Thoracic aorta (tissue), 2 donors: ENCODE measurements at regions not wholly inside any gene's neighbourhood (a gene's known extent, or its start where the extent isn't known, plus 50 kb on each side); places are given as distances from the start of the nearest gene placed in this dataset.

Experiments
- ATAC-seq: fragments of 150-250 bp; one replicate; pipeline ENCODE4 v1.8.0; 2017; ENCODE audit warnings: low read depth; ENCODE audit not compliant: insufficient number of reproducible peaks, low FRiP score
- DNase-seq: peaks from one replicate; pipeline ENCODE4 v3.0.0-alpha.2; 2020; ENCODE audit warnings: low spot score
- H3K27ac ChIP-seq, 2 donors: fragments of 200-600 bp; sonication (generic); 1 replicate in 1 of 2; 2 replicates in 1 of 2; pipeline ENCODE4 v1.5.1; 2016; ENCODE audit warnings: mild to moderate bottlenecking in 2 of 2, moderate library complexity in 2 of 2
- H3K27me3 ChIP-seq: fragments of 200-600 bp; sonication (generic); replicated peaks from 2 replicates; pipeline ENCODE4 v1.6.0; 2016; ENCODE audit warnings: mild to moderate bottlenecking; ENCODE audit not compliant: insufficient read depth
- H3K36me3 ChIP-seq: fragments of 200-600 bp; sonication (generic); one replicate; pipeline ENCODE4 v1.5.1; 2016
- H3K4me1 ChIP-seq, 2 donors: fragments of 200-600 bp; sonication (generic); 1 replicate in 1 of 2; 2 replicates in 1 of 2; pipeline versions ENCODE4 v1.5.1 to v1.6.0; 2016; ENCODE audit warnings: low read depth in 2 of 2, mild to moderate bottlenecking in 1 of 2; ENCODE audit not compliant: control insufficient read depth in 1 of 2
- H3K4me3 ChIP-seq: fragments of 200-600 bp; sonication (generic); 2 replicates; pipeline ENCODE4 v1.5.1; 2016; ENCODE audit warnings: mild to moderate bottlenecking
- H3K9me3 ChIP-seq: fragments of 200-600 bp; sonication (generic); 2 replicates; pipeline ENCODE4 v1.5.1; 2016
- TF ChIP-seq, protein P1 (sequence below): fragments of 200-600 bp; sonication (generic); IDR thresholded peaks from one replicate; pipeline ENCODE4 v1.5.1; 2019; ENCODE audit warnings: antibody characterized with exemption

DNA sequence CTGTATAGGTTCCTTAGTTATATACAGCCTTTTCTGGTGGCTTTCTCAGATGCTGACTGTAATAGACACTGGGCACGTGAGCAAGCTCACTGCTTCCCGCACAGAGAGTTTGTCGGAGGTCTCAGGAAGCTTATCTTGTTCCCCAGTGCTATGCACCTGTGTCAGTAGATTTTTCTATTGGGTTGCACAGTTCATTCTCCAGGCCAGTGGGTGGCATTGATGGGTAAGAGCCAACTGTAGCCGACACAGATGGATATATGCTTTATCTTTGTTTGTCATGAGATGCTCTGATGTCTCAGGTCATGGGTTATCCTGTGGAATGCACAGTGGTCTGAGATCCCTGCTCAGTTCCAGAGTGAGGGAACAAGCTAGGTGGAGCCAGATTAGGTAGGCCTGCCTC lies 293.0 kb downstream of the GRB14 start:
- H3K27ac ChIP-seq: no peak overlapping the region
- no peaks in the 10 kb centered on the region for H3K27me3 ChIP-seq
- no peaks in the 10 kb centered on the region for H3K36me3 ChIP-seq
- no peak overlapping the region for H3K4me3 ChIP-seq
- TF ChIP-seq, protein P1, sequence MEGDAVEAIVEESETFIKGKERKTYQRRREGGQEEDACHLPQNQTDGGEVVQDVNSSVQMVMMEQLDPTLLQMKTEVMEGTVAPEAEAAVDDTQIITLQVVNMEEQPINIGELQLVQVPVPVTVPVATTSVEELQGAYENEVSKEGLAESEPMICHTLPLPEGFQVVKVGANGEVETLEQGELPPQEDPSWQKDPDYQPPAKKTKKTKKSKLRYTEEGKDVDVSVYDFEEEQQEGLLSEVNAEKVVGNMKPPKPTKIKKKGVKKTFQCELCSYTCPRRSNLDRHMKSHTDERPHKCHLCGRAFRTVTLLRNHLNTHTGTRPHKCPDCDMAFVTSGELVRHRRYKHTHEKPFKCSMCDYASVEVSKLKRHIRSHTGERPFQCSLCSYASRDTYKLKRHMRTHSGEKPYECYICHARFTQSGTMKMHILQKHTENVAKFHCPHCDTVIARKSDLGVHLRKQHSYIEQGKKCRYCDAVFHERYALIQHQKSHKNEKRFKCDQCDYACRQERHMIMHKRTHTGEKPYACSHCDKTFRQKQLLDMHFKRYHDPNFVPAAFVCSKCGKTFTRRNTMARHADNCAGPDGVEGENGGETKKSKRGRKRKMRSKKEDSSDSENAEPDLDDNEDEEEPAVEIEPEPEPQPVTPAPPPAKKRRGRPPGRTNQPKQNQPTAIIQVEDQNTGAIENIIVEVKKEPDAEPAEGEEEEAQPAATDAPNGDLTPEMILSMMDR: no peak
- ATAC-seq: no peak
- H3K4me1 ChIP-seq: no peaks in the 10 kb centered on the region
- H3K9me3 ChIP-seq: peaks cover 4% of the 10 kb centered on the region
- no peak for DNase-seq

DNA sequence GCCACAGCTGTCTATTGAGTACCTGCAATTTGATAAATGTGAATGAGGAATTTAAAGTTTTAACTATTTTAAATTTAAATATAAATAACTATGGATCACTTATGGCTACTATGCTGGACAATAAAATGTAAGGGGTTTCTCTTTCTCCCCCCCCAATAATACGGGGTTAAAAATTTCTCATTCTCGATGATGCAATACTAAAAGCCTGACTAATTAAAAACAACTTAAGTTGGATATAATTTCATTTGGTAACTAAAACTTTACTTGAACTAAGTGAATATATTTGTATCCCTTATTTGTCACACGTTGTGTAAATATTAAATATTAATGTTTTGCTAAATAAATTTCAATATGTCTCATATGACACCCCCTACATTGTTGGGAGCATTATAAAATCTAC lies 297.3 kb downstream of the GRB14 start:
- Histone ChIP-seq H3K4me3 (no peak overlapping the region), H3K27me3 (no peaks in the 10 kb centered on the region), H3K4me1 (no peaks in the 10 kb centered on the region), H3K27ac (no peak overlapping the region), H3K9me3 (peaks cover 16% of the 10 kb centered on the region), H3K36me3 (no peaks in the 10 kb centered on the region)
- DNase-seq: no peak
- ATAC-seq: no peak
- TF ChIP-seq, protein P1: no peak

DNA sequence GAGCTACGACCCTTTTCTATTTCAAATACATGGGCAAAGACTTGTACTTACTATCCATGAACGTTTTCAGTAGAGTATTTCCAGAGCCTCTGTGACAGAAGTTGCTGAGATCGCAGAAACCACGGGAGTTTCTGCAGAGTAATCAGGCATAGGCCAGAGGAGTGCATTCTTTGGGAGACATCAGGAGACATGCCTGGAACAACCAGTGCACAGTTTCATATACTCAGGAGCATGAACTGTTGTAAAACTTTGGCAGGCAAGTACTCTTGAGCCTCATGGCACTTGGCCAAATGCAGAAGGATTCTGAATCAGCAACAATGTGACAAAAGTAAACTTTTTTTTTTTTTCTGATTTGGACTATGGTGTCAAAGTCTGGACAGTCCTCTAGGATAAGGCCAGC lies 307.1 kb downstream of the GRB14 start:
- no peak for ATAC-seq
- Histone ChIP-seq H3K4me1 (no peaks in the 10 kb centered on the region), H3K9me3 (no peaks in the 10 kb centered on the region), H3K4me3 (no peak overlapping the region), H3K36me3 (no peaks in the 10 kb centered on the region), H3K27me3 (no peaks in the 10 kb centered on the region), H3K27ac (no peak overlapping the region)
- TF ChIP-seq, protein P1: no peak
- DNase-seq: no peak

DNA sequence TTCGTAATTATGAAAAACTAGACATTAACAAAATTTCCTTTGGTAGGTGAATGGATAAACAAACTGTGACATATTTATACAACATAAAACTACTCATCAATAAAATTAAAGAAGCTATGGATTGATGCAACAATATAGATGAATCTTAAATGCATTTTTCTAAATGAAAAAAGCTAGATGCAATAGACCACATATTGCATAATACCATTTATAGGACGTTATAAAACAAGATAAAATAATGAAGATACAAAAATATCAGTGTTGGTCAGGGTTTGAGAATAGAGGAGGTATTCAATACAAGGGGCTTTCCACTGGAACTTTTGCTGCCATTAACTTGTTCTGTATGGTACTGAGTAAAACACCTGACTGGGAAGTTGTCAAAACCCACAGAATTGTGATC lies 314.4 kb downstream of the GRB14 start:
- no peak overlapping the region for H3K4me3 ChIP-seq
- TF ChIP-seq, protein P1: no peak
- no peaks in the 10 kb centered on the region for H3K4me1 ChIP-seq
- H3K36me3 ChIP-seq: no peaks in the 10 kb centered on the region
- no peaks in the 10 kb centered on the region for H3K27me3 ChIP-seq
- ATAC-seq (no peak), DNase-seq (no peak)
- no peaks in the 10 kb centered on the region for H3K9me3 ChIP-seq
- no peak overlapping the region for H3K27ac ChIP-seq

DNA sequence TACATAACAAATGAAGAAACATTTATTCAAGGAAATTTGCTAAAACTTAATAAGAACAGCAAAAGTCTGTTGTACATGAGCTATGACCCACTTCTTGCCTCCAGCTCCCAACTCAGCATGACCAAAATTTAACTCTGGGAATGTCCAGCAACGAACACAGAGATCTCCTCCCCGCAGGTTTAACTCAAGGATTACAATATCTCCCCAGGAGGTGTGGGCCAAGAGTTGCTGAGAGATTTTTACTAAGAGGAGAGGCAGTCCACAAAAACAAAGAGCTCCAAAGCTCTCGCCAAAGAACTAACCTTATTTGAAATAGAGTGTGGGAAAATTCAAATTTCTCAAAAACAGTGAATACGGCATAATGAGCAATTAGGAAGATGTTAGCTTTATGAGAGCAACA lies 318.5 kb downstream of the GRB14 start:
- no peak for DNase-seq
- no peaks in the 10 kb centered on the region for H3K4me1 ChIP-seq
- no peaks in the 10 kb centered on the region for H3K27me3 ChIP-seq
- H3K4me3 ChIP-seq: no peak overlapping the region
- H3K27ac ChIP-seq: no peak overlapping the region
- H3K36me3 ChIP-seq: no peaks in the 10 kb centered on the region
- TF ChIP-seq, protein P1: no peak
- H3K9me3 ChIP-seq: no peaks in the 10 kb centered on the region
- no peak for ATAC-seq
